HG02852 (cell line): ENCODE measurements at regions not wholly inside any gene's neighbourhood (a gene's known extent, or its start where the extent isn't known, plus 50 kb on each side); places are given as distances from the start of the nearest gene placed in this dataset.
"Not testable (repeated sequence)": the region's sequence is repeated elsewhere in the genome, so short reads cannot be mapped to it uniquely, and the experiment has no call there.

Experiments used
- ATAC-seq: cut with Tn5 transposase; IDR thresholded peaks from one replicate; pipeline ENCODE4 v1.9.1; 2021; ENCODE audit warnings: mild to moderate bottlenecking, moderate library complexity; ENCODE audit not compliant: unreplicated experiment

DNA sequence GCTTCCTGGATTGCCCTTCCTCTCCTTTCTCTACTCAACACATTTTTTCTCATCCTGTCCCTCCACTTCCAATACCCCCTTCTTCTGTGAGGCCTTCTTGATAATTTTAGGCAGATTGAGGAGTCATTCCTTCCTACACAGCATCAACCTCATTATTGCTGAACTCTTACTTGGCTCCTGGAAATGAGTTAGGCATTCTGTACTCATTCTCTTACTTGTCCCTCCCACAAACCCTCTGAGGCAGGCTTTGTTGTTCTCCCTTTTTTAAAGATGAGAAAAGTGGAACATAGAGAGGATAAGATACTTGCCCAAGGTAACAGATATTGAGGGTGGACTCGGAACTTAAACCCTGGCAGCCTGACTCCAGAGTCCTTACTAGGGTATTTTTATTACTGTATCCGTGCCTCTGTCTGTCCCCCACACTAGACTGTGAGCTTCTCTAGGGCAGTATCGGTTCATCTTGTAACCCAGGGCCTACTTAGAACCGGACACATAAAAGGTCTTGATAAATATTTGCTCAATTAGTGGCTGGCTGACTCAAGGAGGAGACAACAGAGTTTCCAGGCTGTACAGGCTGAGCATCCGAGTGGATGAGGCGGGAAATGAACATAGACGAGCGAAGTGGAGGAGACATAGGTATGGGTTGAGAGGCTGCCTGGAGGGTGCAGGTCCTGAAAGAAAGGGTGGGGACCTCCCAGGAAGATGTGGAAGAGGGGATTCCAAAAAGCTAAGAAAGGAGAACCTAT is 148.7 kb upstream of the ATP2B2 start:
- no peak for ATAC-seq

DNA sequence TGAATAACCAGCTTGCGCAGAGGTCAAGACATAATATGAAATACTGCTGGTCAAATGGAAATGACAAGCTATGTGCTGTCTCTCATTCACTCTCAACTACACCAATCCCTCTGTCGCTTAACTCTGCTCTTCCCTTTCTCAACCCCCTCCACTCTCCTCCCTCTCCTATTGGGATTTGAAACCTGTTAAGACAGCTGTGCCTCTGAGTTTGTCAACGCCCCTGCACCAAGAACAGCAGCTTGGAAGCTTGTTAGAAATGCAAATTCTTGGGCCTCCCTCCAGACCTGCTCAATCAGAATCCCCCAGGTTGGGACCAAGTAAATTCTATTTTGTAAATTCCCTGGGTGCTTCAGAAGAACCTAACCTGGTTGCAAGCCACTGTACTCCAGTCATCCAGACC is 149.7 kb upstream of the ATP2B2 start:
- no peak for ATAC-seq

DNA sequence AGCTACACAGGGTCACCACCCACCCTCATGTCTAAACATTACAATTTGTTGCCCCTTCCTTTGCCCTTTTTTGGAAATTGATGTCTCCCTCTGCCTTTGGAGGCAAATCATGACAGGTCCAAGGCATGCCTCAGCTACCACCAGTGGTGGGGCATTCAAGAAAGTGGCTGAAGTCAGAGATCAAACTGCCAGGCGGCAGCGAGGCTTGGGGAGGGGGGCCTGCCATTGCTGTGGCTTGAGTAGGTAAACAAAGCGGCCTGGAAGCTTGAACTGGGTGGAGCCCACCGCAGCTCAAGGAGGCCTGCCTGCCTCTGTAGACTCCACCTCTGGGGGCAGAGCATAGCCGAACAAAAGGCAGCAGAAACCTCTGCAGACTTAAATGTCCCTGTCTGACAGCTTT is 152.0 kb upstream of the ATP2B2 start:
- ATAC-seq = not testable (repeated sequence)

DNA sequence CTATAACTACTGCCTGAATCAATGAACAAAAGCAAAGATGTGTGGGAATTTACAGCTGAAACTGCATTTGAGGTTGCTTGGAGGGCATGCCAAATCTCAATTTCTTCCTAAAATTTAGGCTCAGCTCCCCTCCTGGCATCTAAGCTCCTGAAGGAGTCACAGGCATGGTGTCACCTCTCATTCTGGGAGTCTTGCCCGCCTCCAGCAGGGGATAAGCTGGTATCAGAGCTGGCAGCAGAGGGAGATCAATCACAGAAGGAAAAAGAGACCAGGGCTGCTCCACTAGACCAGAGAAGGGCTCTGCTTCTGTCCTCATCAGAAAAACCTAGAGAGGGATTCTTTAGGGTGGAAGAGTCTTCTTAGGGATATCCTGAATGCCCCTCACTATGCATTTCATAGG is 150.4 kb upstream of the SLC6A11 start:
- ATAC-seq = no peak

DNA sequence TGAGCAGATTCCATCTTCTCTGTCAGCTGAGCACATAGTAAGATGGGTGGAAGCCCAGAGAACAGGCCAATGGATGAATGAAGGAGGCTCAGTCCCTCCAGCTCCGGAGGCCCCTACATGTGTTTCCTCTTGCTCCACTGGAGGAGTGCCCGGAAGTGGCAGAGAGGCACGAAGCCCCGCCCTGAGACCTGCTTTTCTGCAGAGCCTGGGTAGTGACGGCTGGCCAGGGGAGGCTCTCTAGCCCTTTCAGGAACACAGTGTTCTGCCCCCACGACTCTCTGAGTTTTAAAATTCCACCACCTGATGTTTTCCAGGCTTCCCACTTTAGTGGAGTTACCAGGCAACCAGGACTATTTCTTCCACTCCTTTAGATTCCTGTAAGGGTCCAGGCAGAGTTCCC is 149.4 kb upstream of the SLC6A11 start:
- ATAC-seq = no peak

DNA sequence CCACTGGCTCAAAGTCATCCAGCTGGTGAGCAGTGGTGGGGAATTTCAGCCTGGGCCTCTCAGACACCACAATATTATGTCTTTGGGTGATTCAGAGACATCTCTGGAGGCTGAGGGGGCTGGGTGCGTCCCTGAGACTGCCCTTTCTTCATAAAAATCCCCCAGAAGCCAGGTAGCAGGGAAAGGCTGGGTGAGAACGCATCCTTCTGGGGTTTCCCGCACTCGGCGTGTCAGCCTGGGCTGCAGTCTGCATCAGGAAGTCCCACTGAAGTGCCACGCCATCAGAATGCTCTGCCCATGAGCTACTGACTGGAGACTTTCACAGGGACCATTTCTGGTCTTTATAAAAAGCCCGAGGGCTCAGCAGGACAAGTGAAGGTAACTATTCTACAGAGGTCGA is 148.8 kb upstream of the SLC6A11 start:
- ATAC-seq = no peak

DNA sequence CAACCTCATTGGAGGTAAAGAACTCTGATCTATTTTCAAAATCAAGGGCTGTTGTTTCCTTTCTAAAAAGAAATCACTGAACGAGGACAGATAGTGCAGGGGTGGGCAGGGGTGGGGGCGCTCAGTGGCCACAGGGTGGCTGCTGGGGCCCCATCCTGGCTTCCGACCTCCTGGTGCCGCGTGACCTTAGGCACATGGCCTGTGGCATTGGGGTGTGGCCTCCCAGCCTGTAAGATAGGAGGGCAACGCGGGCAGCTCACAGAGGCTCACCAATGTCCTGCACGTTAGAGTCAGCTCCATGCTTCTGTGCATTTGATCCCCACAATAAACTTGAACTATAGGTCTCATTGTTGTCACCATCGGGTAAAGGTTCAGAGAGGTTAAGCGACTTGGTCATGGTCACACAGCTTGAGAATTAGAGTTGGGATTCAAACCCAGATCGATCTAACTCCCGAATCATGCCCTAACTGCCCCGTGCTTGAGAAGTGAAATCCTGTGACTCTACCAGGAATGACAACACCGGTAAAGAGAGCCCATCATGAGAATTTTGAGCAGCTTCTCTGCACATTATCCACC is 148.0 kb upstream of the SLC6A11 start:
- no peak for ATAC-seq

- no peak for ATAC-seq
These were observed 146.5 kb upstream of the SLC6A11 start for GRCh38 chr3:10669490-10670048.

- no peak for ATAC-seq
These were observed 143.6 kb upstream of the SLC6A11 start for GRCh38 chr3:10672422-10672821.

DNA sequence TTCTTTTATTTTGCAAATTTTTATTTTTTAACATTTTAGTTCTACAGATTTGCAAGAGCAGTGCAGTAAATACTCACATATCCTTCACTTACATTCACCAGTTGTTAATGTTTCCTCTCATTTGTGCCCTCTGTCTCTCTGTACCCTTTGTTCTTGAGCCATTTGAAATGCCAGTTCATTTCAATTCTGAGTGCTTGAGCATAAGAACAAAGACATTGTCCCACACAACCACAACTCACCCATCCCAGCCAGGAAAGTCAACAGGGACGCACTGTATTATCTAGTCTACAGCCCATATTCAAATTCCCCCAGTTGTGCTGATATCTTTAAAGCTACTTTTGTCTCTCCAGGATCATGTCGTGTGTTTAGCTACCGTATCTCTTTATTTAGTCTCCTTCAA is 141.4 kb upstream of the SLC6A11 start:
- no peak for ATAC-seq

- ATAC-seq = no peak
These were observed 139.1 kb upstream of the SLC6A11 start for GRCh38 chr3:10676905-10677304.

GRCh38 chr3:10678796-10679376 is 137.1 kb upstream of the SLC6A11 start:
- ATAC-seq = no peak

DNA sequence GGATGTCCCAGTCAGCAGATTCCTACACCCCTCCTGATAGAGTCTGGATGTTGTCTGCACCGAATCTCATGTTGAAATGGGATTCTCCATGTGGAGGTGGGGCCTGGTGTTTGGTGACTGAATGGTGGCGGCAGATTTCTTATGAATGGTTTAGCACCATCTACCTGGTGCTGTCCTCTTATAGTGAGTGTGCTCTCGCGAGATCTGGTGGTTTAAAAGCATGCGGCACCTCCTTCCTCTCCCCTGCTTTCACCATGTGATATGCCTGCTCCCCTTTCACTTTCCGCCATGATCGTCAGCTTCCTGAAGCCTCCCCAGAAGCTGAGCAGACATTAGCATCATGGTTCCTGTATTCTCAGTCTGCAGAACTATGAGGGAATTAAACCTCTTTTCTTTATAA is 135.2 kb upstream of the SLC6A11 start:
- no peak for ATAC-seq

DNA sequence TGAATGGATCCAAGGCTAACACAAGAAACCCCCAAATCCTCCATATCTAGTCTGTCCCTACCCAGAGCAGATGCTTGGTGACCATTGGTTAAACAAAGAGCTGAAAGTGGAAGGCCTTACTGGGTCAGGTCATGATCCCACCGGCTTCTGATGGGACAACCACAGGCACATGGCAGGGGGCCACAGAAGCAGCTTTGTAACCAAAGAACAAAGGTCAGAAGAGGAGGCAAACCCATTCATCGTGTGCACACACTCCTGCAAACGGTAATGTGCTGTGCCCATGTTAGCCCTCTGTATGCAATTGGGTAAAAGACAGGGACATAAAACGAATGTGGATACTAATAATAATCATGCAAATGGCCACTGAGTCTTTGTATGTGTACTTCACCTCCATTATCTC is 133.3 kb upstream of the SLC6A11 start:
- no peak for ATAC-seq

- ATAC-seq = no peak
These were observed 132.9 kb upstream of the SLC6A11 start for GRCh38 chr3:10683106-10683505.

DNA sequence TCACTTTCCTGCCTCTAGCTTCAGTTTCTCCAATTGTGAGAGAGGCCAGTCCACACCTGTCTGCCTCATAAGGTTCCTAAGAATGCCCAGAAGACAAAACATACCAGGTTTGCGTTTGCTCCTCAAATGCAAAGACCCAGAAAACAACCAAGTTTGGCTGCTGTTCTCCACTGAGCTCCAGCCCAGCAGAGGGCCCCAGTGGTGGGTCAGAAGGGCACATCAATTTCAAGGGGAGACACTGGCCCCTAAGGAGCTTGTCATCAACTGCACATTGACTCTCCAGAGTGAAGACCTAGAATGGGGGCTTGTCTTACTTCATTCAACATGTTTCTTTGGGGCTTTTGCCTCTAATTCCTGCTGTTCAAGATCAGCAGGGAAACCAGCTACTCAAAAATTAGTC is 127.9 kb upstream of the SLC6A11 start:
- no peak for ATAC-seq

- ATAC-seq = no peak
These were observed 127.4 kb upstream of the SLC6A11 start for GRCh38 chr3:10688548-10689172.

GRCh38 chr3:10692039-10692622 is 123.9 kb upstream of the SLC6A11 start:
- ATAC-seq = no peak

GRCh38 chr3:10693457-10693856 is 122.6 kb upstream of the SLC6A11 start:
- no peak for ATAC-seq

GRCh38 chr3:10694179-10694578 is 121.8 kb upstream of the SLC6A11 start:
- ATAC-seq = no peak

DNA sequence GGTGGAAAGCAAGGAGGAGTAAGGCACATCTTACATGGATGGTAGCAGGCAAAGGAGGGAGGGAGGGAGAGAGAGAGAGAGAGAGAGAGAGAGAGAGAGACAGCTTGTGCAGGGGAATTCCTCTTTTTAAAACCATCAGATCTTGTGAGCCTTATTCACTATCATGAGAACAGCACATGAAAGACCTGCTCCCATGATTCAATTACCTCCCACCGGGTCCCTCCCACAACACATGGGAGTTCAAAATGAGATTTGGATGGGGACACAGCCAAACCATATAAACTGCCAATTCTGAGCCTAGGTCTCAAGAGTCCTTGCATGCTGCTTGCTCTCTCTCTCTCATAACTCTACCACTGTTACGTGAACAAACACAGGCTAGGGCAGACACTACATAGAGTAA is 120.8 kb upstream of the SLC6A11 start:
- not testable (repeated sequence) for ATAC-seq
